Esophagus (tissue), 2 donors: ENCODE measurements at regions not wholly inside any gene's neighbourhood (a gene's known extent, or its start where the extent isn't known, plus 50 kb on each side); places are given as distances from the start of the nearest gene placed in this dataset.

Experiments used
- H3K27ac ChIP-seq, 2 donors: one replicate each; pipeline ENCODE4 v1.5.1; 2013; ENCODE audit warnings: low read depth in 2 of 2, mild to moderate bottlenecking in 2 of 2, inconsistent platforms in 1 of 2, low read length in 1 of 2, moderate library complexity in 1 of 2
- H3K27me3 ChIP-seq, 2 donors: one replicate each; pipeline ENCODE4 v1.6.1; 2013; ENCODE audit warnings: low read length in 2 of 2, control low read depth in 1 of 2, mild to moderate bottlenecking in 1 of 2; ENCODE audit not compliant: insufficient read depth in 2 of 2, control insufficient read depth in 1 of 2
- H3K36me3 ChIP-seq, 2 donors: one replicate each; pipeline ENCODE4 v1.6.1; 2013; ENCODE audit warnings: low read length in 1 of 2; ENCODE audit not compliant: control insufficient read depth in 2 of 2, insufficient read depth in 2 of 2
- H3K4me1 ChIP-seq, 2 donors: one replicate each; pipeline ENCODE4 v1.6.1; 2013; ENCODE audit warnings: low read length in 1 of 2; ENCODE audit not compliant: control insufficient read depth in 2 of 2, insufficient read depth in 2 of 2
- H3K4me3 ChIP-seq, 2 donors: one replicate each; pipeline ENCODE4 v1.5.1; 2013; ENCODE audit warnings: low read length in 2 of 2, mild to moderate bottlenecking in 2 of 2, low read depth in 1 of 2, moderate library complexity in 1 of 2
- H3K9me3 ChIP-seq, 2 donors: one replicate each; pipeline ENCODE4 v1.6.1; 2013; ENCODE audit warnings: mild to moderate bottlenecking in 2 of 2, low read depth in 1 of 2, low read length in 1 of 2, moderate library complexity in 1 of 2; ENCODE audit not compliant: control insufficient read depth in 2 of 2, insufficient read depth in 1 of 2
- WGBS, 2 donors: extraction: QIAGEN DNeasy Blood & Tissue Kit; methylation state at CpG; one replicate each; pipeline ENCODE4 v1.1.7; 2013; 5-methylcytosine and 5-hydroxymethylcytosine counted together
- donor health status: healthy with polysubstance abuse.
- donor health status: Bipolar disorder and iron deficiency.

DNA sequence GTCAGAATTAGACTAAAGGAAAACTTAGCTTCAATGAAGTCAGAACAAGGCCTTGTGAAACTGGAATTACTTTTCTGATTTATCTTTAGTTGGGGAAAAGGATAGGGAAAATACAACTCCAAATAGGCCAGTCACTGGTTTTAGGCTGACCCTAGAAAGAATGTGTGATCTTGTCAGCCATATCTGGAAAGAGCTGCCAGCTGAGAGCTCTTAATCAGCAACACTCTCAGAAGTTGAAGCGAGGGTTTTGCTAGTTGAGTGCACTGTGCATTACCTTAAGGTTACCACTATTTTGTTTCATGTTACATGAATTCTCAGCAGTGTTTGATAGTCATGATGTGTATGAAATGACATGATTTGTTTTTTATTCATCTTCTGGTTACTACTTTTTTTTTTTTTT lies 905.3 kb upstream of the ALCAM start:
- Histone ChIP-seq H3K4me1 (no peaks in the 10 kb centered on the region), H3K36me3 (no peaks in the 10 kb centered on the region), H3K4me3 (no peak overlapping the region), H3K9me3 (no peaks in the 10 kb centered on the region), H3K27ac (no peak overlapping the region), H3K27me3 (no peaks in the 10 kb centered on the region)
- 61 to 80% methylated on average over 1 of the region's 1 CpG for WGBS, 2 donors

DNA sequence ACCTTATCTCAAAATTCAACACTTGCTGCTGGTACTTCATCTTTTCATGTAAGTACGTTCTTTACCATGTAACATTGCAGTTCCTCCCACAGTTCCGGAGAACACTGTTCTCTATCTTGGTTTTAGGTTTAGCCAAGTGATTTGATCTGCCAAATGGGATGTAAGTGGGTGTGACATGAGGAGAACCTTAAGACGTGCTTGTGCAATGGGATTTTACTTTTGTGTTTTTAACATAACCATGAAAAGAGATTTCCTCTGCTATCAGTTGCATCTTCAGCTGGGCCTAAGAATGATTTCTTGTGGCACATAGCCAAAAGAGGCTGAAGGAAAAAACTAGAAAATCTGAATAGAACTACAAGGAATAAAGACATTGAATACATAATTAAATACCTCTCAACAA lies 894.5 kb upstream of the ALCAM start:
- Histone ChIP-seq H3K27me3 (no peaks in the 10 kb centered on the region), H3K4me1 (no peaks in the 10 kb centered on the region), H3K4me3 (no peak overlapping the region), H3K36me3 (no peaks in the 10 kb centered on the region), H3K9me3 (peaks cover 5 to 11% of the 10 kb centered on the region in 2 donors), H3K27ac (no peak overlapping the region)
- 81% methylated on average over 3 of the region's 3 CpGs for WGBS, 2 donors

DNA sequence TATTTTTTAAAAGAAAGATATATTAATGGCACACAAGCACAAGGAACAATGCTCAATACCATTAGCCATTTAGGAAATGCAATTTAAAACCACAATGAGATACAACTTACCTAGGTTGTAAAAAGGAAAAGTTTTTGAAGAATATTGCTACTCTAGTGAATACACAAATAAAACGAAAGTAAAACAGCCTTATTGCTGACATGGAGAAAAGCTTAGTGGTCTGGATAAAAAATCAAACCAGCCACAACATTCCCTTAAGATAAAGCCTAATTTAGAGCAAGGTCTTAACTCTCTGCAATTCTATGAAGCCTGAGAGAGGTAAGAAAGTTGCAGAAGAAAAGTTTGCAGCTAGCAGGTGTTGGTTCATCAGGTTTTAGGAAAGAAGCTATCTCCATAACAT lies 892.7 kb upstream of the ALCAM start:
- H3K36me3 ChIP-seq = no peaks in the 10 kb centered on the region
- WGBS, 2 donors = 59 to 81% methylated on average over 1 of the region's 1 CpG
- H3K27ac ChIP-seq = no peak overlapping the region

GRCh38 chr3:104503022-104503421 lies 863.7 kb upstream of the ALCAM start:
- H3K36me3 ChIP-seq = no peaks in the 10 kb centered on the region
- H3K4me1 ChIP-seq = no peaks in the 10 kb centered on the region
- H3K9me3 ChIP-seq = peaks cover 0 to 6% of the 10 kb centered on the region in 2 donors
- H3K27me3 ChIP-seq = no peaks in the 10 kb centered on the region
- 97 to 98% methylated on average over 24 of the region's 24 CpGs for WGBS, 2 donors
- H3K27ac ChIP-seq = no peak overlapping the region
- no peak overlapping the region for H3K4me3 ChIP-seq

More for the DNA sequence above, 892.7 kb upstream of the ALCAM start:
- Histone ChIP-seq H3K27me3 (no peaks in the 10 kb centered on the region), H3K4me3 (no peak overlapping the region), H3K4me1 (no peaks in the 10 kb centered on the region), H3K9me3 (peaks cover 5 to 11% of the 10 kb centered on the region in 2 donors)

DNA sequence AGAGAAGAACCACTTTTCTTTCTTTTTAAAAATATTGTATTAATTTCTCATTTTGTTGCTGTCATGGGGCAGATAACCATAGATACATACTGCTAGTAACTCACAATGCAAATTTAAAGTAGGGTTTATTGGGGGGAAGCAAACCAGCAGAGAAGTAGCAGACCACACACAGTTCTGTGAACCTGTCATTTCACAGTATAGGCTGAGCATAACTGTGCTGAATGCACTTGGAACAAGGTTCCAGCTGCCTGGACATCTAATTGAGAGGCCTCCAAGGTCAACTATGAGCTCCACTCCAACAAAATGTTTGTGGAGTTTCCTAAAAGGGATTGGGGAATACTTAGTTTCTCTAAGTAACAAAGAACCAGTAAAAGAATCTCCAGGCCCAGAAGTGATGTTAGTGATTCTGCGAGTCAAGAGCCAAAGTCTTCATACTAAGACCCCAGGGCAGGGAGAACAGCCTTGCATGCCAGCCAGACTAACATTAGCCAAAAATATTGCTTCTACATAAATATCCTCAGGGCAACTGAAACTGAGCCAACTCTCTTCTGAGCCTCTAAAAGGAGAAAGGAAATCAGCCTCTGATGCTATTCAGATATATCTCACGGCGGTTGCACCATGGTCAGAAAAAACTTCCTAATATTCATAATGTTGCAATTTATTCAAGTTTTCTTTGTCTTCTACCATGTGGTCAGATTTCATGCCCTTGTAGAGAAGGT lies 856.4 kb upstream of the ALCAM start:
- Histone ChIP-seq H3K36me3 (no peaks in the 10 kb centered on the region), H3K4me3 (no peak overlapping the region), H3K4me1 (no peaks in the 10 kb centered on the region), H3K27ac (no peak overlapping the region), H3K27me3 (no peaks in the 10 kb centered on the region), H3K9me3 (peaks cover 0 to 4% of the 10 kb centered on the region in 2 donors)
- 50 to 68% methylated on average over 3 of the region's 3 CpGs for WGBS, 2 donors

DNA sequence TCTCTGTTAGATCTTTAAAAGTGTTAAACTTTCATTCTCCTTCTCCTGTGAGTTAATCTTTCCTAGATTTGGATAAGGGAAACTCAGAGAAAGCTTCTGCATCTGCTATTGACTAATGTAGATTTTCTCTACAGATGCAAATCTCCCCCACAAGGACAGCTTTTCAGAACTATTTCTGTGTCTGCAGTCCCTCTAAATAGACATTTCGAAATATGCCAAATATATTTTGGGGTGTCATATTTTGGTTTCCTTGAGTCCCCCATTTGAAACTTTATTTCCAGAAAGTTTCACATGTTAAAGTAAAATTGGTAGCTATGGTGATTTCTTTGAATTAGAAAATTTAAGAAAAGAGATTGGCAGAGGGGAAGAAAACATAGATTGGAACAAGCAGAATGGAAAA lies 852.3 kb upstream of the ALCAM start:
- no peak overlapping the region for H3K4me3 ChIP-seq
- no peak overlapping the region for H3K27ac ChIP-seq
- H3K9me3 ChIP-seq = peaks cover 0 to 4% of the 10 kb centered on the region in 2 donors
- WGBS, 2 donors = 73 to 86% methylated on average over 1 of the region's 1 CpG
- no peaks in the 10 kb centered on the region for H3K4me1 ChIP-seq
- no peaks in the 10 kb centered on the region for H3K27me3 ChIP-seq
- H3K36me3 ChIP-seq = no peaks in the 10 kb centered on the region

DNA sequence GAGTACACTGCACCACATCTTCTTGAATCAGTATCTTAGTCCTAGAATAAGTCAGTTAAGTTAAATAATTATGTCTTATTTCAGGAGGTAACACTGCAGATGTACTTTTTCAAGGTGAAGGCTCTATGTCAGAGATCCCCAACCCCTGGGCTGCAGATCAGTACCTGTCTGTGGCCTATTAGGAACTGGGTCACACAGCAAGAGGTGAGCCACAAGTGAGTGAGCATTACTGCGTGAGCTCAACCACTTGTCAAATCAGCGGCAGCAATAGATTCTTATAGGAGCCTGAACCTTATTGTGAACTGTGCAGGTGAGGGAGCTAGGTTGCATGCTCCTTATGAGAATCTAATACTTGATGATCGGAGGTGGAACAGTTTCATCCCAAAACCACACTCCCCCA lies 851.9 kb upstream of the ALCAM start:
- WGBS, 2 donors = 92 to 94% methylated on average over 3 of the region's 3 CpGs
- H3K4me1 ChIP-seq = no peaks in the 10 kb centered on the region
- no peak overlapping the region for H3K27ac ChIP-seq
- H3K4me3 ChIP-seq = no peak overlapping the region
- H3K9me3 ChIP-seq = peaks cover 0 to 4% of the 10 kb centered on the region in 2 donors
- H3K36me3 ChIP-seq = no peaks in the 10 kb centered on the region
- no peaks in the 10 kb centered on the region for H3K27me3 ChIP-seq

- Histone ChIP-seq H3K4me3 (no peak overlapping the region), H3K9me3 (no peaks in the 10 kb centered on the region), H3K27me3 (no peaks in the 10 kb centered on the region), H3K36me3 (no peaks in the 10 kb centered on the region), H3K4me1 (no peaks in the 10 kb centered on the region), H3K27ac (no peak overlapping the region)
- WGBS, 2 donors = 55 to 64% methylated on average over 4 of the region's 4 CpGs
These were observed 847.6 kb upstream of the ALCAM start for GRCh38 chr3:104519068-104519467.

- H3K36me3 ChIP-seq = no peaks in the 10 kb centered on the region
- H3K27me3 ChIP-seq = no peaks in the 10 kb centered on the region
- no peak overlapping the region for H3K4me3 ChIP-seq
- no peaks in the 10 kb centered on the region for H3K9me3 ChIP-seq
- WGBS, 2 donors = 34 to 49% methylated on average over 4 of the region's 4 CpGs
- no peak overlapping the region for H3K27ac ChIP-seq
- H3K4me1 ChIP-seq = no peaks in the 10 kb centered on the region
These were observed 847.1 kb upstream of the ALCAM start for GRCh38 chr3:104519468-104520227.

GRCh38 chr3:104520228-104520655 lies 846.5 kb upstream of the ALCAM start:
- no peaks in the 10 kb centered on the region for H3K36me3 ChIP-seq
- WGBS, 2 donors = 67 to 69% methylated on average over 3 of the region's 3 CpGs

More at GRCh38 chr3:104520228-104520655, 846.5 kb upstream of the ALCAM start:
- no peaks in the 10 kb centered on the region for H3K9me3 ChIP-seq
- H3K27ac ChIP-seq = no peak overlapping the region
- no peaks in the 10 kb centered on the region for H3K27me3 ChIP-seq
- no peak overlapping the region for H3K4me3 ChIP-seq
- no peaks in the 10 kb centered on the region for H3K4me1 ChIP-seq
